GM06990 (cell line): ENCODE measurements at regions not wholly inside any gene's neighbourhood (a gene's known extent, or its start where the extent isn't known, plus 50 kb on each side); places are given as distances from the start of the nearest gene placed in this dataset.

ENCODE experiments used
- DNase-seq: peaks from one replicate; pipeline ENCODE4 v3.0.0-alpha.2; 2011; ENCODE audit not compliant: insufficient read length; ENCODE audit errors: extremely low read depth
- H3K27me3 ChIP-seq: replicated peaks from 2 replicates; pipeline ENCODE4 v1.6.0; 2011; ENCODE audit warnings: low read length; ENCODE audit not compliant: control insufficient read depth, insufficient read depth
- H3K36me3 ChIP-seq: 2 replicates; pipeline ENCODE4 v1.5.1; 2011; ENCODE audit warnings: low read length; ENCODE audit not compliant: control insufficient read depth, insufficient read depth
- H3K4me3 ChIP-seq: replicated peaks from 2 replicates; pipeline ENCODE4 v1.5.1; 2011; ENCODE audit warnings: low read depth, mild to moderate bottlenecking, control low read depth, low read length
- TF ChIP-seq, protein P1 (sequence below): IDR thresholded peaks from 2 replicates; pipeline ENCODE4 v1.5.1; 2011; ENCODE audit warnings: low read length, control low read depth, mild to moderate bottlenecking, inconsistent platforms; ENCODE audit not compliant: insufficient read depth, poor library complexity, severe bottlenecking

DNA sequence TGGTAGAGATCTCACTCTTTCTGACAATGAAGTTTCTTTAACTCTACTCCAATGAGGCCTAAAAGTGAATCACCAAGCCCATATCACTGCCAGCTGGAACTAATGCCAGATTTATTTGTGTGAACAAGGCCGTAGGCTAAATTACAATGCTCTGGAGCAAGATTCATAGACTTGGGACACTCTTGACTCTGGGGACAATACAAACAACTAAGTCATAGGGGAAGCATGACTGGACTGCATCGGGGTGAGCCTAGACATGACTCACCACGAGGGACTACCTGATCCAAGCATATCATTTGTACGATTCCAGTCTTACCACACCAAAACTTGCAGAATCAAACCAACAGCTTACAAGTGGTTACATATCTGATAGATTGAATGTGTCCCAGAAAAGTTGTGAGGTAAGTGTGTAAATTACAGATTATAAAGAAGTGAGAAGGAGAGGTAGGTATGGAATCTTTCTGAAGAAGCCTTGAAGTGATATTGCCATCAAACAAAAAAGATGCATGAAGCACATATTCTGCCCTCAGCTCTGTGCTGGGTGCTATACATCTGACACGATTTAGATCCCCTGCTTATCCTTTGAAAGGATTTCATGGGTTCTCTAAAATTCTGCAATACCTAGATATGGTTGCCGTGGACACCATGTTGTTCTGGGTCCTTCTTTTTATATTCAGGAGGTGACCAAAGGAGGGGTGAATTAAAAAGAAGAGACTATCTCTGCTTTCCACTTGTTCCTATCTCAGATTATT lies 199.3 kb upstream of the PDE4D start:
- Histone ChIP-seq H3K27me3 (no peaks in the 10 kb centered on the region), H3K36me3 (no peaks in the 10 kb centered on the region), H3K4me3 (no peak overlapping the region)
- no peak for DNase-seq
- TF ChIP-seq, protein P1, sequence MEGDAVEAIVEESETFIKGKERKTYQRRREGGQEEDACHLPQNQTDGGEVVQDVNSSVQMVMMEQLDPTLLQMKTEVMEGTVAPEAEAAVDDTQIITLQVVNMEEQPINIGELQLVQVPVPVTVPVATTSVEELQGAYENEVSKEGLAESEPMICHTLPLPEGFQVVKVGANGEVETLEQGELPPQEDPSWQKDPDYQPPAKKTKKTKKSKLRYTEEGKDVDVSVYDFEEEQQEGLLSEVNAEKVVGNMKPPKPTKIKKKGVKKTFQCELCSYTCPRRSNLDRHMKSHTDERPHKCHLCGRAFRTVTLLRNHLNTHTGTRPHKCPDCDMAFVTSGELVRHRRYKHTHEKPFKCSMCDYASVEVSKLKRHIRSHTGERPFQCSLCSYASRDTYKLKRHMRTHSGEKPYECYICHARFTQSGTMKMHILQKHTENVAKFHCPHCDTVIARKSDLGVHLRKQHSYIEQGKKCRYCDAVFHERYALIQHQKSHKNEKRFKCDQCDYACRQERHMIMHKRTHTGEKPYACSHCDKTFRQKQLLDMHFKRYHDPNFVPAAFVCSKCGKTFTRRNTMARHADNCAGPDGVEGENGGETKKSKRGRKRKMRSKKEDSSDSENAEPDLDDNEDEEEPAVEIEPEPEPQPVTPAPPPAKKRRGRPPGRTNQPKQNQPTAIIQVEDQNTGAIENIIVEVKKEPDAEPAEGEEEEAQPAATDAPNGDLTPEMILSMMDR, result no peak

DNA sequence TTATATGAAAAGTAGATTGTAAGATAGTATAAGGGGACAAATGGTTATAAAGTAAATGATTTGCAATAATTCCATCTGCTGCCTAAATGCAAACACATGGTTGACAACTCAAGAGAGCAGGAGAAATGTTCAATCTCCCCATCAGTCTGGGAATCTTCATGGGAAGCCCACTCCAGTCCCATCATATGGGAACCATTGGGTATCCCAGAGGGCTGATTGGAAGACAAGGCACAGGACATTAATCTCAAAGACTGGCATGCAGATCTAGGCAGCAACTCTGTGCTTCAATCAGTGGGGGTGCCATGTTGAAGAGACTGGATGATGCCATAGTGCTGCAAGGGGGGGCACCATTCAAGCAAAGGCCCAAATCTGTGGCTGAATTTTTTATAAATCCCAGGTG lies 193.1 kb upstream of the PDE4D start:
- no peak overlapping the region for H3K4me3 ChIP-seq
- no peak for DNase-seq
- TF ChIP-seq, protein P1, result no peak

DNA sequence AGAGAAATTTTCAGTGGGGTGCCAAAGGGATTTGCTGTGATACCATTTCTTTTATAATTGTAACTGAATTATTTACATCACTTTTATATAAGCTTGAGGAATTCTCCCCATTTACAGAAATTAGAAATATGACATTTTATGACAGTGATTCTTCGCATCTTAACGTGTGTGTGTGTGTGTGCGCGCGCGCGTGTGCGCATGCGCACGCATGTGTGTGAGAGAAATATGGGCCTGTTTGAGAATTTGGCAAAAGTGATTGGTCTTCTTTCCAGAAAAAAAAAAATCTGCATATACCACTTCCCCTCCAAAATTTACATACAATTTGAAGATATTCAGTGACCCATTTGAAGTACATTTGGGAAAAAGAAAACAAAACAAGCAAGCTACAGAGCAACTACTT lies 190.7 kb upstream of the PDE4D start:
- Histone ChIP-seq H3K4me3 (no peak overlapping the region), H3K36me3 (no peaks in the 10 kb centered on the region), H3K27me3 (no peaks in the 10 kb centered on the region)
- TF ChIP-seq, protein P1, result no peak
- no peak for DNase-seq

More for the DNA sequence above, 193.1 kb upstream of the PDE4D start:
- Histone ChIP-seq H3K36me3 (no peaks in the 10 kb centered on the region), H3K27me3 (no peaks in the 10 kb centered on the region)

DNA sequence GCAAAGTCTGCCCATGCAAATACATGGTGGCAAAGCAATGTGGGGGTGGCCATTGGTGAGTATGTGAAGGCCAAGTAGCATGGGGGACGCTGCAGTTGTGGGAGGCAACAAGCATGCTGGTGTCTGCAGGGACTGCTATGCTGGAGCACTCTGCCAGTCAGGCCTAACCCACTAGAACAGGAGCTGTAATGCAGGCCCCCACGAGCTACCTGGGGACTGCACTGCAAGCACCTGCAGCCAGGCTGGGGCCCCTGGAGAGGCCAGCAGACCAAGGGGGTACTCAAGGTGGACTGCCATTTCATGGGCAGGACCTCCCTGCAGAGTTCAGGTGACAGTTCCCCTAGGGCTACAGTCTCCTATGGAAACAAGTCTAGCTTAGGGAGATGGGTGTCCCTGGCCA lies 183.8 kb upstream of the PDE4D start:
- Histone ChIP-seq H3K27me3 (no peaks in the 10 kb centered on the region), H3K36me3 (no peaks in the 10 kb centered on the region), H3K4me3 (no peak overlapping the region)
- DNase-seq, result no peak
- TF ChIP-seq, protein P1, result no peak

DNA sequence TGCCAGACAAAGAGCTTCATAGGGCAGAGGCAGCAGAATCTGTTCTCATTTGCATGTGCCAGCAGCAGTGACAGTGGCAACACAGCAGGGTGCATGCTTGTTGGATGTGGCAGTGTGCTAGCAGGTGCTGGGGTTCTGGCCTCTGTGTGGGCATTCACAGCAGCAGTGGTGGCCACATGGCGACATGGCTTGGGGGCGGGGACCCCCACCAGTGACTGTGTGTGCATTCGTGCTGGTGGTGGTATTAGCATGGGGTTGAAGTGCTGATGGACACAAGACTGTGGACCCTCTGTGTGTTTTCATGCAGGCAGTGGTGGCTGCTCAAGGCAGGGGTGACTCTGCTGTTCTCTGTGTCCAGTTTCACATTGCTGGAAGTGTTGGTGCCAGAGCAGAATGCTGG lies 183.2 kb upstream of the PDE4D start:
- DNase-seq, result no peak
- TF ChIP-seq, protein P1, result no peak
- H3K4me3 ChIP-seq, result no peak overlapping the region
- no peaks in the 10 kb centered on the region for H3K36me3 ChIP-seq
- no peaks in the 10 kb centered on the region for H3K27me3 ChIP-seq

DNA sequence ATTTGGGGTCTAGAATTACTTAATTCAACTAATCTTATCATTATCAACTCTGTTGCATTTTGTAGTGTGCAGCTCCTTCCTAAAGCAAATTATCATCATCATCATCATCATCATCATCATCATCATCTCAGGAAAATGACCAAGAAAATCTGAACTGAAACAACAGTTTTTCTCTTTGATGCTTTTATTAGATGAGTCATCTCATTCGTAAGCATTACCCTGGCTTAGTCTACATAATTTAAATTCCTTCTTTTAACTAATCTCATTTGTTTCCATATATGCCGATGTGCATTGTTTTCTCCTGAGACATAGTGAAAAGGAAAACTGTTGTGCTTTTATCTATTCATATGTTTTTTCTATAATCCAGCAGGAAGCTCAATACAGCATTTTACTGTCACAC lies 173.0 kb upstream of the PDE4D start:
- Histone ChIP-seq H3K27me3 (no peaks in the 10 kb centered on the region), H3K36me3 (no peaks in the 10 kb centered on the region), H3K4me3 (no peak overlapping the region)
- DNase-seq, result no peak
- TF ChIP-seq, protein P1, result no peak
